K562 (cell line): ENCODE measurements at regions not wholly inside any gene's neighbourhood (a gene's known extent, or its start where the extent isn't known, plus 50 kb on each side); places are given as distances from the start of the nearest gene placed in this dataset.
A peak's percentile ranks its signal among the peaks of the same experiment; 100 is the strongest.

ENCODE experiments used
- CBX5 ChIP-seq: IDR thresholded peaks from 2 replicates; pipeline ENCODE4 v1.6.1; 2014; ENCODE audit warnings: low read depth, borderline replicate concordance
- CEBPZ ChIP-seq: fragments of 150-350 bp; IDR thresholded peaks from 2 replicates; pipeline ENCODE4 v1.6.1; 2014; ENCODE audit warnings: low read depth, mild to moderate bottlenecking, low read length, borderline replicate concordance
- E2F5 ChIP-seq: sonication (generic); formaldehyde crosslinking; IDR thresholded peaks from 2 replicates; pipeline ENCODE4 v1.8.0; 2022; ENCODE audit warnings: mild to moderate bottlenecking, missing genetic modification reagents
- ERF ChIP-seq: fragments of 450-650 bp; formaldehyde crosslinking; IDR thresholded peaks from 2 replicates; pipeline ENCODE4 v1.4.0; 2020; ENCODE audit warnings: mild to moderate bottlenecking, mixed read lengths
- FIP1L1 ChIP-seq: fragments of 200-400 bp; formaldehyde crosslinking; IDR thresholded peaks from 2 replicates; pipeline ENCODE4 v1.6.1; 2018; ENCODE audit warnings: mild to moderate bottlenecking, low read depth, low read length; ENCODE audit not compliant: poor library complexity, severe bottlenecking
- HDAC2 ChIP-seq: fragments of 450-650 bp; IDR thresholded peaks from 2 replicates; pipeline ENCODE4 v1.6.1; 2016; ENCODE audit warnings: mild to moderate bottlenecking
- HLTF ChIP-seq: fragments of 450-650 bp; IDR thresholded peaks from 2 replicates; pipeline ENCODE4 v1.6.1; 2016
- MEIS2 ChIP-seq: fragments of 450-650 bp; IDR thresholded peaks from 2 replicates; pipeline ENCODE4 v1.6.1; 2014; ENCODE audit warnings: mild to moderate bottlenecking; ENCODE audit not compliant: partially characterized antibody
- PBX2 ChIP-seq, 2 experiments: IDR thresholded peaks in 1 of 2; conservative IDR thresholded peaks in 1 of 2; 2 replicates each; pipeline ENCODE4 v1.6.1; 2016; ENCODE audit warnings: low read depth in 2 of 2, mild to moderate bottlenecking in 1 of 2, missing compliant biosample characterization in 1 of 2, missing genetic modification characterization in 1 of 2, moderate library complexity in 1 of 2
- PRPF4 ChIP-seq: fragments of 200-400 bp; formaldehyde crosslinking; IDR thresholded peaks from one replicate; pipeline ENCODE4 v1.6.1; 2017; ENCODE audit warnings: low read length, low read depth, mild to moderate bottlenecking; ENCODE audit not compliant: insufficient read depth, poor library complexity, severe bottlenecking
- RHOXF2B ChIP-seq: fragments of 250-450 bp; sonication (Bioruptor Pico); conservative IDR thresholded peaks from 2 replicates; pipeline ENCODE4 v1.5.1; 2021
- SMARCA5 ChIP-seq: fragments of 450-650 bp; IDR thresholded peaks from 2 replicates; pipeline ENCODE4 v1.6.1; 2016
- SMARCC2 ChIP-seq: fragments of 450-650 bp; IDR thresholded peaks from 2 replicates; pipeline ENCODE4 v1.6.1; 2017; ENCODE audit warnings: antibody characterized with exemption, moderate library complexity, mild to moderate bottlenecking, low read depth
- TAF7 ChIP-seq: fragments of 450-650 bp; IDR thresholded peaks from 2 replicates; pipeline ENCODE4 v1.6.1; 2016; ENCODE audit warnings: missing genetic modification characterization, missing compliant biosample characterization
- ZBTB33 ChIP-seq: sonication (generic); formaldehyde crosslinking; IDR thresholded peaks from 2 replicates; pipeline ENCODE4 v1.8.1; 2023; ENCODE audit warnings: mild to moderate bottlenecking, missing genetic modification reagents
- ZBTB7A ChIP-seq: IDR thresholded peaks from 2 replicates; pipeline ENCODE4 v1.6.1; 2011; ENCODE audit warnings: low read depth, mild to moderate bottlenecking, low read length, moderate library complexity, borderline replicate concordance; ENCODE audit not compliant: control insufficient read depth
- ZNF24 ChIP-seq: fragments of 450-650 bp; IDR thresholded peaks from 2 replicates; pipeline ENCODE4 v1.6.1; 2016
- ZNF778 ChIP-seq: fragments of 450-650 bp; formaldehyde crosslinking; IDR thresholded peaks from 2 replicates; pipeline ENCODE4 v1.4.0; 2020; ENCODE audit warnings: mild to moderate bottlenecking, moderate library complexity
- ZNF785 ChIP-seq: fragments of 250-450 bp; sonication (Bioruptor Pico); IDR thresholded peaks from 2 replicates; pipeline ENCODE4 v1.4.0; 2020; ENCODE audit warnings: mild to moderate bottlenecking

- no peak for TF ChIP-seq CEBPZ
- no peak for TF ChIP-seq HLTF
- no peak for TF ChIP-seq TAF7 (tag)
- TF ChIP-seq FIP1L1, result peak; percentile 67
- no peak for TF ChIP-seq HDAC2
- TF ChIP-seq MEIS2, result no peak
- TF ChIP-seq CBX5, result no peak
- no peak for TF ChIP-seq ZNF785 (CRISPR knock-in tag)
- peak; percentile 8; the same call in 1 of the 2 replicates for TF ChIP-seq ZBTB33 (CRISPR knock-in tag)
- TF ChIP-seq RHOXF2B, result no peak
- TF ChIP-seq ERF (CRISPR knock-in tag), result no peak
- TF ChIP-seq ZNF24, result no peak
- no peak for TF ChIP-seq PRPF4
- TF ChIP-seq SMARCC2, result no peak
- TF ChIP-seq PBX2 (CRISPR knock-in tag; IDR thresholded peaks at IDR 0.05; ENCODE audit: low read depth), result no peak
- TF ChIP-seq PBX2 (tag; conservative IDR thresholded peaks at IDR 0.05; ENCODE audit: low read depth), result no peak
- peak; percentile 72; the same call in 1 of the 2 replicates for TF ChIP-seq ZBTB7A
- TF ChIP-seq E2F5, result no peak
- no peak for TF ChIP-seq ZNF778
- TF ChIP-seq SMARCA5, result no peak
Measured at GRCh38 chr16:85462714-85463611, 150.2 kb upstream of the GSE1 start (continued).
